GM12878 (cell line): ENCODE measurements at regions not wholly inside any gene's neighbourhood (a gene's known extent, or its start where the extent isn't known, plus 50 kb on each side); places are given as distances from the start of the nearest gene placed in this dataset.
"Not testable (repeated sequence)": the region's sequence is repeated elsewhere in the genome, so short reads cannot be mapped to it uniquely, and the experiment has no call there.

Source experiments
- ATAC-seq: fragments of 200-7000 bp; cut with Tn5 transposase; 3 replicates; pipeline ENCODE4 v1.9.1; 2020; ENCODE audit warnings: mild to moderate bottlenecking, moderate library complexity
- BruUV-seq: library from RNA; stranded (reverse); fragments of 400-500 nt; replicated peaks from 2 replicates; lab custom pipeline; 2021; lab: Mats Ljungman, UMichigan
- CTCF ChIA-PET: fragments of 300-600 bp; sonication (Branson Sonifier 250); formaldehyde crosslinking; extraction: SDS; loops from one replicate; lab custom pipeline; 2021; ENCODE audit warnings: inconsistent platforms; lab: Yijun Ruan, JAX
- POLR2A ChIA-PET: fragments of 350-600 bp; formaldehyde crosslinking; extraction: SDS; loops from one replicate; lab custom pipeline; 2021; ENCODE audit warnings: inconsistent platforms; lab: Charles Lee
- RAD21 ChIA-PET: fragments of 300-600 bp; sonication (Branson Sonifier 250); formaldehyde crosslinking; loops from one replicate; lab custom pipeline; 2023; ENCODE audit warnings: antibody characterized with exemption; ENCODE audit not compliant: unreplicated experiment; lab: Charles Lee
- SMC1A ChIA-PET: fragments of 300-600 bp; sonication (Branson Sonifier 250); formaldehyde crosslinking; loops from one replicate; lab custom pipeline; 2023; ENCODE audit not compliant: unreplicated experiment, uncharacterized antibody; lab: Charles Lee
- DNase-seq: peaks from one replicate; pipeline ENCODE4 v3.0.0-alpha.2; 2011; ENCODE audit warnings: low read depth, low spot score
- FAIRE-seq: peaks from 3 replicates; lab custom pipeline; 2011; peaks lifted over from hg19 to GRCh38; lab: Jason Lieb, UNC
- H2AFZ ChIP-seq: 2 replicates; pipeline ENCODE4 v1.6.0; 2011; ENCODE audit warnings: low read depth, low read length, control low read depth; ENCODE audit not compliant: control insufficient read depth
- H3K27ac ChIP-seq: 2 replicates; pipeline ENCODE4 v1.5.1; 2011; ENCODE audit warnings: control low read depth; ENCODE audit not compliant: control insufficient read depth, insufficient read depth
- H3K27me3 ChIP-seq, 2 experiments: replicated peaks in 1 of 2; 2 replicates each; pipeline versions ENCODE4 v1.6.0 to v1.6.1; 2011; ENCODE audit warnings: low read length in 1 of 2; ENCODE audit not compliant: control insufficient read depth in 2 of 2, insufficient read depth in 2 of 2
- H3K36me3 ChIP-seq, 2 experiments: 2 replicates each; pipeline ENCODE4 v1.5.1; 2011; ENCODE audit warnings: low read length in 1 of 2; ENCODE audit not compliant: control insufficient read depth in 2 of 2, insufficient read depth in 2 of 2
- H3K4me1 ChIP-seq: 2 replicates; pipeline ENCODE4 v1.6.1; 2011; ENCODE audit warnings: mild to moderate bottlenecking, low read length, moderate library complexity, mixed read lengths; ENCODE audit not compliant: control insufficient read depth, insufficient read depth
- H3K4me2 ChIP-seq: 2 replicates; pipeline ENCODE4 v1.6.0; 2011; ENCODE audit warnings: control low read depth; ENCODE audit not compliant: control insufficient read depth, insufficient read depth
- H3K4me3 ChIP-seq: fragments of 200-600 bp; sonication (generic); 2 replicates; pipeline ENCODE4 v1.5.1; 2016
- H3K79me2 ChIP-seq: 2 replicates; pipeline ENCODE4 v1.6.0; 2011; ENCODE audit warnings: low read length; ENCODE audit not compliant: control insufficient read depth, insufficient read depth
- H3K9ac ChIP-seq: 2 replicates; pipeline ENCODE4 v1.8.0; 2011; ENCODE audit warnings: low read length, control low read depth, mixed read lengths; ENCODE audit not compliant: control insufficient read depth, insufficient read depth
- H3K9me3 ChIP-seq: replicated peaks from 3 replicates; pipeline ENCODE4 v1.5.1; 2011; ENCODE audit warnings: mild to moderate bottlenecking, low read length; ENCODE audit not compliant: control insufficient read depth, insufficient read depth
- H4K20me1 ChIP-seq: 2 replicates; pipeline ENCODE4 v1.6.0; 2011; ENCODE audit not compliant: control insufficient read depth, insufficient read depth
- JUNB ChIP-seq: IDR thresholded peaks from 2 replicates; pipeline ENCODE4 v1.6.1; 2016; ENCODE audit warnings: antibody characterized with exemption, mild to moderate bottlenecking
- NFXL1 ChIP-seq: fragments of 450-650 bp; IDR thresholded peaks from 2 replicates; pipeline ENCODE4 v1.6.1; 2017; ENCODE audit warnings: antibody characterized with exemption, mild to moderate bottlenecking, borderline replicate concordance
- NFYB ChIP-seq: IDR thresholded peaks from 2 replicates; pipeline ENCODE4 v1.6.1; 2011; ENCODE audit warnings: low read depth, mild to moderate bottlenecking, low read length, improper control_type of control experiment, moderate library complexity; ENCODE audit not compliant: insufficient read depth
- NR2C1 ChIP-seq: fragments of 450-650 bp; IDR thresholded peaks from 2 replicates; pipeline ENCODE4 v1.6.1; 2017; ENCODE audit warnings: antibody characterized with exemption, mild to moderate bottlenecking, moderate library complexity
- PBX3 ChIP-seq: IDR thresholded peaks from 2 replicates; pipeline ENCODE4 v1.6.1; 2011; ENCODE audit warnings: mild to moderate bottlenecking, low read depth, low read length, moderate library complexity; ENCODE audit not compliant: insufficient replicate concordance
- POLR2AphosphoS5 ChIP-seq: IDR thresholded peaks from 2 replicates; pipeline ENCODE4 v1.6.1; 2011; ENCODE audit warnings: mild to moderate bottlenecking, low read length, inconsistent platforms
- SMAD1 ChIP-seq: fragments of 450-650 bp; IDR thresholded peaks from 2 replicates; pipeline ENCODE4 v1.6.1; 2018; ENCODE audit warnings: mild to moderate bottlenecking, low read depth; ENCODE audit not compliant: partially characterized antibody
- TCF7 ChIP-seq: IDR thresholded peaks from 2 replicates; pipeline ENCODE4 v1.6.1; 2014; ENCODE audit warnings: antibody characterized with exemption, borderline replicate concordance
- WGBS: methylation state at CpG from one replicate; pipeline ENCODE4 v1.1.6; 2016; ENCODE audit warnings: low lambda C conversion rate; ENCODE audit not compliant: insufficient replicate concordance, insufficient coverage; ENCODE audit errors: missing lambda C conversion rate; 5-methylcytosine and 5-hydroxymethylcytosine counted together
- in situ Hi-C: fragments of 300-500 bp; cut with MboI; formaldehyde crosslinking; loops from 9 replicates; pipeline ENCODE4 v1.14.3; 2018; ENCODE audit warnings: mixed read lengths
- intact Hi-C: fragments of 100-400 bp; cut with micrococcal nuclease; formaldehyde crosslinking; loops from one replicate; pipeline ENCODE4 v1.14.2; 2022; ENCODE audit not compliant: unreplicated experiment

GRCh38 chr10:130938051-130938450 lies 373.5 kb downstream of the TCERG1L start:
- TF ChIP-seq NFXL1 = no peak
- no peak for TF ChIP-seq NFYB
- TF ChIP-seq JUNB = no peak
- TF ChIP-seq POLR2AphosphoS5 = no peak
- TF ChIP-seq NR2C1 = no peak
- TF ChIP-seq SMAD1 = no peak
- no peak for TF ChIP-seq TCF7
- no peak for TF ChIP-seq PBX3

GRCh38 chr10:130938891-130939290 lies 372.6 kb downstream of the TCERG1L start:
- H3K36me3 ChIP-seq, H3K9ac ChIP-seq, H3K4me1 ChIP-seq, H3K4me3 ChIP-seq, H3K27me3 ChIP-seq, H3K27ac ChIP-seq, H4K20me1 ChIP-seq, H3K9me3 ChIP-seq, DNase-seq, in situ Hi-C loops, FAIRE-seq, H2AFZ ChIP-seq, CTCF ChIA-PET, BruUV-seq, SMC1A ChIA-PET, RAD21 ChIA-PET, intact Hi-C loops, ATAC-seq, H3K4me2 ChIP-seq, H3K79me2 ChIP-seq: not testable (repeated sequence)
- POLR2A ChIA-PET = interaction anchor here (0.6 kb wide), 1 partner anchor 1104 kb away, joined by 4 read pairs; no protein-coding TSS in a partner anchor
- WGBS = 32% methylated on average over 7 of the region's 7 CpGs

More at GRCh38 chr10:130938051-130938450, 373.5 kb downstream of the TCERG1L start:
- H3K36me3 ChIP-seq = no peaks in the 10 kb centered on the region
- H3K27ac ChIP-seq = no peak overlapping the region
- FAIRE-seq (no peak), DNase-seq (no peak), ATAC-seq (no peak)
- no TSS peak for BruUV-seq
- ChIA-PET RAD21 (no interaction called here), POLR2A (no interaction called here), CTCF (no interaction called here), SMC1A (no interaction called here)
- WGBS = 53% methylated on average over 11 of the region's 11 CpGs
- no peaks in the 10 kb centered on the region for H4K20me1 ChIP-seq
- no peaks in the 10 kb centered on the region for H3K4me1 ChIP-seq
- H3K27me3 ChIP-seq = no peaks in the 10 kb centered on the region
- no peak overlapping the region for H2AFZ ChIP-seq
- in situ Hi-C loops (no loop called here), intact Hi-C loops (no loop called here)
- H3K9ac ChIP-seq = no peak overlapping the region
- no peaks in the 10 kb centered on the region for H3K9me3 ChIP-seq
- H3K4me3 ChIP-seq = no peak overlapping the region
- no peaks in the 10 kb centered on the region for H3K79me2 ChIP-seq
- no peak overlapping the region for H3K4me2 ChIP-seq
